HepG2 (cell line): ENCODE measurements at regions not wholly inside any gene's neighbourhood (a gene's known extent, or its start where the extent isn't known, plus 50 kb on each side); places are given as distances from the start of the nearest gene placed in this dataset.

Experiments
- ATAC-seq: fragments of 200-7000 bp; cut with Tn5 transposase; 3 replicates; pipeline ENCODE4 v1.9.1; 2020; ENCODE audit warnings: mild to moderate bottlenecking, moderate library complexity
- BruUV-seq: library from RNA; stranded (reverse); fragments of 400-500 nt; replicated peaks from 2 replicates; lab custom pipeline; 2021; lab: Mats Ljungman, UMichigan
- CTCF ChIA-PET: fragments of 300-600 bp; formaldehyde crosslinking; extraction: SDS; loops from one replicate; lab custom pipeline; 2021; ENCODE audit warnings: low total read pairs, inconsistent platforms, low intra/inter-chr PET ratio; lab: Yijun Ruan, JAX
- POLR2A ChIA-PET: fragments of 350-600 bp; sonication (Branson Sonifier 250); formaldehyde crosslinking; loops from one replicate; lab custom pipeline; 2020; ENCODE audit warnings: antibody characterized with exemption, inconsistent platforms; lab: Yijun Ruan, JAX
- DNase-seq: peaks from one replicate; pipeline ENCODE4 v3.0.0-alpha.2; 2015; ENCODE audit warnings: low spot score
- FAIRE-seq: peaks from 3 replicates; lab custom pipeline; 2011; peaks lifted over from hg19 to GRCh38; lab: Jason Lieb, UNC
- H2AFZ ChIP-seq: one replicate; pipeline ENCODE4 v1.6.1; 2011; ENCODE audit warnings: low read length, inconsistent platforms
- H3K27ac ChIP-seq: fragments of 300-600 bp; 3 replicates; pipeline ENCODE4 v1.8.0; 2011; ENCODE audit warnings: mixed run types, mild to moderate bottlenecking, mixed read lengths, low read length, inconsistent platforms; ENCODE audit not compliant: insufficient read depth; ENCODE audit errors: extremely low read length
- H3K27me3 ChIP-seq, 2 experiments: fragments of 200-600 bp in 1 of 2; 2 replicates in 1 of 2; 3 replicates in 1 of 2; pipeline versions ENCODE4 v1.6.0 to v1.8.0; 2011; ENCODE audit warnings: low read length in 2 of 2, mild to moderate bottlenecking in 2 of 2, moderate library complexity in 2 of 2, inconsistent platforms in 1 of 2; ENCODE audit not compliant: insufficient read depth in 2 of 2, control insufficient read depth in 1 of 2
- H3K36me3 ChIP-seq, 2 experiments: fragments of 200-600 bp in 1 of 2; replicated peaks in 1 of 2; 2 replicates in 1 of 2; 3 replicates in 1 of 2; pipeline versions ENCODE4 v1.5.1 to v1.8.0; 2011; ENCODE audit warnings: low read length in 2 of 2, inconsistent platforms in 1 of 2; ENCODE audit not compliant: insufficient read depth in 2 of 2, control insufficient read depth in 1 of 2
- H3K4me1 ChIP-seq: 2 replicates; pipeline ENCODE4 v1.5.1; 2012; ENCODE audit warnings: low read length, inconsistent platforms; ENCODE audit not compliant: insufficient read depth
- H3K4me2 ChIP-seq: 2 replicates; pipeline ENCODE4 v1.6.0; 2011; ENCODE audit warnings: low read depth, low read length, inconsistent platforms
- H3K4me3 ChIP-seq, 3 experiments: fragments of 200-600 bp in 1 of 3; sonication (generic), shearing (Covaris generic) in 1 of 3; replicated peaks in 1 of 3; 2 replicates each; pipeline ENCODE4 v1.5.1; 2011 to 2016; ENCODE audit warnings: low read length in 3 of 3, inconsistent platforms in 2 of 3, low read depth in 2 of 3, mild to moderate bottlenecking in 2 of 3, control low read depth in 1 of 3, mixed read lengths in 1 of 3; ENCODE audit not compliant: insufficient read depth in 1 of 3
- H3K79me2 ChIP-seq: one replicate; pipeline ENCODE4 v1.6.1; 2011; ENCODE audit warnings: low read length, inconsistent platforms; ENCODE audit not compliant: insufficient read depth
- H3K9ac ChIP-seq: 2 replicates; pipeline ENCODE4 v1.6.0; 2011; ENCODE audit warnings: mild to moderate bottlenecking, low read depth, low read length, inconsistent platforms; ENCODE audit not compliant: insufficient read depth
- H3K9me3 ChIP-seq: 2 replicates; pipeline ENCODE4 v1.5.1; 2012; ENCODE audit warnings: mild to moderate bottlenecking, low read length
- H4K20me1 ChIP-seq: 2 replicates; pipeline ENCODE4 v1.6.0; 2011; ENCODE audit warnings: inconsistent platforms, mild to moderate bottlenecking, low read length, moderate library complexity; ENCODE audit not compliant: insufficient read depth
- ARID5B ChIP-seq: IDR thresholded peaks from 2 replicates; pipeline ENCODE4 v1.4.0; 2020; ENCODE audit warnings: mild to moderate bottlenecking, missing genetic modification reagents
- CENPT ChIP-seq: sonication (generic); formaldehyde crosslinking; IDR thresholded peaks from 2 replicates; pipeline ENCODE4 v1.8.0; 2022; ENCODE audit warnings: low read depth, mild to moderate bottlenecking, moderate library complexity, missing genetic modification reagents
- FOSL1 ChIP-seq: sonication (generic); formaldehyde crosslinking; IDR thresholded peaks from 2 replicates; pipeline ENCODE4 v1.9.0; 2021; ENCODE audit warnings: missing genetic modification reagents, borderline replicate concordance
- HMGXB4 ChIP-seq, 2 experiments: sonication (generic) in 1 of 2; formaldehyde crosslinking in 1 of 2; IDR thresholded peaks; 2 replicates each; pipeline versions ENCODE4 v1.4.0 to v1.6.1; 2018 to 2020; ENCODE audit warnings: missing genetic modification reagents in 2 of 2, borderline replicate concordance in 1 of 2, low read depth in 1 of 2, mild to moderate bottlenecking in 1 of 2, missing biosample characterization in 1 of 2
- REL ChIP-seq: sonication (generic); formaldehyde crosslinking; conservative IDR thresholded peaks from 2 replicates; pipeline ENCODE4 v1.8.0; 2022; ENCODE audit warnings: mild to moderate bottlenecking, missing genetic modification reagents, moderate library complexity
- SRSF1 ChIP-seq: fragments of 200-400 bp; formaldehyde crosslinking; optimal IDR thresholded peaks from 2 replicates; pipeline ENCODE3; 2017; ENCODE audit warnings: mild to moderate bottlenecking, low read depth, low read length, moderate library complexity
- ZFP37 ChIP-seq: sonication (generic); formaldehyde crosslinking; IDR thresholded peaks from 2 replicates; pipeline ENCODE4 v1.4.0; 2020; ENCODE audit warnings: missing genetic modification reagents, borderline replicate concordance
- ZFY ChIP-seq: sonication (generic); formaldehyde crosslinking; IDR thresholded peaks from 2 replicates; pipeline ENCODE4 v1.4.0; 2020; ENCODE audit warnings: missing genetic modification reagents
- ZNF205 ChIP-seq: IDR thresholded peaks from 2 replicates; pipeline ENCODE4 v1.6.1; 2018; ENCODE audit warnings: missing biosample characterization, missing genetic modification reagents
- ZNF770 ChIP-seq: sonication (generic); formaldehyde crosslinking; IDR thresholded peaks from 2 replicates; pipeline ENCODE4 v1.5.0; 2020; ENCODE audit warnings: mild to moderate bottlenecking, missing genetic modification reagents
- WGBS: methylation state at CpG from one replicate; pipeline ENCODE4 v1.1.6; 2017; ENCODE audit warnings: low lambda C conversion rate; 5-methylcytosine and 5-hydroxymethylcytosine counted together
- in situ Hi-C: cut with HindIII; loops from 2 replicates; pipeline ENCODE4 v1.10.0; 2017; ENCODE audit warnings: low pct_unique_long_range_greater_than_20kb; ENCODE audit not compliant: extremely low pct_ligation_motif_present
- intact Hi-C: fragments of 100-400 bp; cut with micrococcal nuclease; formaldehyde crosslinking; loops from one replicate; pipeline ENCODE4 v1.10.0; 2022; ENCODE audit not compliant: unreplicated experiment

- TF ChIP-seq SRSF1 (no peak), ZFP37 (CRISPR knock-in tag) (no peak)
- TF ChIP-seq, all 625 proteins: peak for 0
These were observed 111.1 kb upstream of the ALDH1A3 start (continued) for GRCh38 chr15:100768501-100768931.

GRCh38 chr15:100769043-100769974, 110.3 kb upstream of the ALDH1A3 start:
- H2AFZ ChIP-seq = no peak overlapping the region
- H3K27ac ChIP-seq = no peak overlapping the region
- no peak for FAIRE-seq
- ChIA-PET CTCF (no interaction called here), POLR2A (no interaction called here)
- no peak for TF ChIP-seq ZFY (CRISPR knock-in tag)
- TF ChIP-seq ZNF770 (CRISPR knock-in tag) = no peak
- TF ChIP-seq FOSL1 (CRISPR knock-in tag) = no peak
- no peak for TF ChIP-seq ZNF205 (CRISPR knock-in tag)
- no peak for TF ChIP-seq CENPT (CRISPR knock-in tag)
- TF ChIP-seq ARID5B (CRISPR knock-in tag) = no peak
- TF ChIP-seq REL (CRISPR knock-in tag) = no peak
- no peak for TF ChIP-seq HMGXB4 (CRISPR knock-in tag; IDR thresholded peaks at IDR 0.05; ENCODE audit: borderline replicate concordance in 1 of 2, low read depth in 1 of 2)
- H3K9me3 ChIP-seq = no peaks in the 10 kb centered on the region
- 12% methylated on average over 5 of the region's 15 CpGs for WGBS
- H3K79me2 ChIP-seq = no peaks in the 10 kb centered on the region
- H3K27me3 ChIP-seq = peaks cover 1 to 47% of the 10 kb centered on the region in 2 experiments; a peak in 4 of 5 replicates
- BruUV-seq = no TSS peak
- no peak overlapping the region for H3K4me2 ChIP-seq
- no peak overlapping the region for H3K4me3 ChIP-seq
- in situ Hi-C loops = no loop called here
- peaks cover 6% of the 10 kb centered on the region for H3K4me1 ChIP-seq
- ATAC-seq = no peak
- intact Hi-C loops = no loop called here
- DNase-seq = no peak
- H3K9ac ChIP-seq = no peak overlapping the region
- H3K36me3 ChIP-seq = no peaks in the 10 kb centered on the region
- no peaks in the 10 kb centered on the region for H4K20me1 ChIP-seq
